Ectodermal cell (in vitro differentiated cells): ENCODE measurements at regions not wholly inside any gene's neighbourhood (a gene's known extent, or its start where the extent isn't known, plus 50 kb on each side); places are given as distances from the start of the nearest gene placed in this dataset.

Source experiments
- H3K27ac ChIP-seq: 2 replicates; pipeline ENCODE4 v1.7.0; 2013; ENCODE audit warnings: mild to moderate bottlenecking, low read depth, low read length; ENCODE audit not compliant: insufficient read depth, poor library complexity, severe bottlenecking
- H3K27me3 ChIP-seq: 2 replicates; pipeline ENCODE4 v1.7.0; 2013; ENCODE audit warnings: mild to moderate bottlenecking, low read length; ENCODE audit not compliant: insufficient read depth, control insufficient read depth, poor library complexity, severe bottlenecking
- H3K36me3 ChIP-seq: one replicate; pipeline ENCODE4 v1.7.0; 2013; ENCODE audit warnings: low read length; ENCODE audit not compliant: control insufficient read depth, insufficient read depth
- H3K4me1 ChIP-seq: one replicate; pipeline ENCODE4 v1.7.0; 2013; ENCODE audit warnings: low read length; ENCODE audit not compliant: control insufficient read depth, insufficient read depth
- H3K4me3 ChIP-seq: 2 replicates; pipeline ENCODE4 v1.7.0; 2013; ENCODE audit warnings: low read depth, low read length, control low read depth; ENCODE audit not compliant: insufficient read depth
- H3K9me3 ChIP-seq: 2 replicates; pipeline ENCODE4 v1.7.0; 2013; ENCODE audit warnings: mild to moderate bottlenecking, low read length, moderate library complexity; ENCODE audit not compliant: control insufficient read depth
- WGBS, 2 experiments: methylation state at CpG; one replicate each; pipeline ENCODE4 v1.1.7; 2013; ENCODE audit warnings: missing lambda C conversion rate in 2 of 2; 5-methylcytosine and 5-hydroxymethylcytosine counted together

DNA sequence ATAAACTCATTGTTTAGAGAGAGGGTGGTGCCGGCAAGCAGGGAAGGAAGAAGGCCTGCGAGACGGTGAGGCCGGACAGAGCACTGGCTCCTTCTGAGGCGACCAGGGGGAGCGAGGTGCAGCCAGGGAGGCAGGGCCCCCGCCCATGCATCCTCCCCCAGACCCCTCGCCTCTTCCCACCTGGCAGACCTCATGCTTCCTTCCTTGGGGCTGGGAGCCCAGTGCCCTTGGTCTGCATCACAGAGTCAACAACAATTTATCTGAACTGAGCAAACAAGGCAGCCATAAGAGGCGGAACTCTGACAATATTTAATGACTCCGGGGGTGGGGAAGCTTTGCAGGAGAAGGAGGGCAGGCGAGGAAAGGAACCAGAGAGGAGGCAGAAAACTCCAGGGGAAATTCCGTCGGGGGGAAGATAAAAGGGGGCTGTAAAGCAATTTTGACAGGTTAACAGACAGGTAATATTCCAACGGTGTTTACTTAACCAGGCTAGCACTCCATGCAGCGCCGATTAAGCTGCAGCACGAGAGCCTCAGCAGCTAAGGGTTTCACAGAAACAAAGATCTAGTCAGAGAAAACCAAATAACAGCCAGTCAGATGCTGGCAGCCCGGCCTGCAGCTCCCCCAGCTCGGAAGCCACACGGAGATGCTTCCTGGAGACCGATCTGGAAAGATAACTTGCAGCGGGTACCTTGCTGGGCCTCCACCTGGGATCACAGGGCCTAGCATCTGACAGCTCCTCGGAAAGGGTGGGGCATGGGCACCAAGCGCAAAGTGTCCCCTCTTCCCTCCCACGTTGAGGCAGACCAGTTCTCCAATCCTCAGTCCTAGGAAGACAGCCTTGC lies 398.2 kb downstream of the SOX9 start:
- Histone ChIP-seq H3K27ac (no peak overlapping the region), H3K27me3 (no peaks in the 10 kb centered on the region), H3K9me3 (no peaks in the 10 kb centered on the region), H3K4me3 (no peak overlapping the region), H3K4me1 (peaks cover 42% of the 10 kb centered on the region), H3K36me3 (no peaks in the 10 kb centered on the region)
- WGBS, 2 experiments: 60 to 65% methylated on average over 25 of the region's 25 CpGs

DNA sequence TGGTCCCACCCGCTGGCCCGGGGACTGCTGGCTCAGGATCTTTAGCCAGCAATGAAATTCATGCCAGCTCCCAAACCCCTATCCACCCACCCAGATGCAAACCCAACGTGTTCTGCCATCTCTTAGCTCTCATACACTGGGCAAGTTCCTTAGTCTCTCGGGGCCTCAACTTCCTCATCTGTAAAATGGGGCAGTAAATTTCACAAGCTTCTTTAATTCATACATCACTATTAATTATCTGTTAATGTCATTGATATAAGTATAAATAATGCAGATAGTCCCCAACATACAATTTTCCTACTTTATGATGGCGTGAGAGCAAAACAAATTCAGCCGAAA lies 398.7 kb downstream of the SOX9 start:
- Histone ChIP-seq H3K27me3 (no peaks in the 10 kb centered on the region), H3K4me1 (peaks cover 42% of the 10 kb centered on the region), H3K4me3 (no peak overlapping the region), H3K36me3 (no peaks in the 10 kb centered on the region), H3K9me3 (no peaks in the 10 kb centered on the region), H3K27ac (no peak overlapping the region)
- WGBS, 2 experiments: 91 to 93% methylated on average over 4 to 6 of the region's 6 CpGs

DNA sequence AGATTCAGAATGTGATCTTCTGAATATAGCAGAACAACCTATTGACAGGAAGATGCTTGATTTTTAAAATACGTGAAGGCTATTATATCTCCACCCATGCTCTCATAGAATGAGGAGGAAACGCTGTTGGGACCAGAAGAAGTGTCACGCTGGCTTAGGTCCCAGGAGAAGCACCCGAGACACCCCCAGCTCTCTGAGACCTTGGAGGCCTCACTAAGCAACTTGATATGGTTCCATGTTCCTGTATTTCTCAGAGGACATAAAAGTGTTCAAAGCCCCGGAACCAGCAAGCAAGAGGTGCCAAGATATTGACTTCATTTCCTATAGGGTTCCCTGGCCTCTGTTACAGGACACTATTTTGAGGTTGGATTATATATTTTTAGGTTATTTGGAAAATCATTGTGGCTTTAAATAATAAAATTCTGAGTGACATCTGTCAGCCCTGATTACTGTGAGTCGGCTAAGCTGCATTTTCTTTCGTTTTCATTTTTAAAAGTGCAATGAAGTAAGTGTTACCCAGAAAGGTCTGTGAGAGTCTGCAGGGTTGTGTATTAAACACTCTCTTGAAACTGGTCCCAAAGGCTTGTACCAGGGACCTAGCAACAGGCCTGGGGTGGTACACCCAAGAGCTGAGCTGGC lies 400.0 kb downstream of the SOX9 start:
- no peak overlapping the region for H3K27ac ChIP-seq
- H3K36me3 ChIP-seq: no peaks in the 10 kb centered on the region

DNA sequence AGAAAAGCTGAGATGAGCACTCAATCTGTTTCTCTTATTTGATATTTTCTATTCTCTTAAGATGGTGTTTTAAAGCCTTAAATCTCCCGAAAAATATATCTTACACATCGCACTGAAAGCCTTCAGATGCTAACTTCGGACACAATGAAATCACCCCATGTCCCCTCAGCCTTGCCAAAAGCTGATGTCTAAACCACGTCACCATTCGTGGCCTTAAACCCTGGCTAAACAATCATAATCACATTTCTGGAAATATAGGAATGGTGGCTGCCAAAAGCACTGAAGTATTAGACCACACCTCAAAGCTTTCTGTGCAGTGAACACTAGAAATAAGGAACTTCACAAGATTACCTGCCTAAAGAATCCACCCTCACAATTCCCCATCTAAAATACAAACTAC lies 402.7 kb downstream of the SOX9 start:
- WGBS, 2 experiments: 90 to 95% methylated on average over 5 of the region's 5 CpGs
- no peaks in the 10 kb centered on the region for H3K9me3 ChIP-seq
- H3K27ac ChIP-seq: no peak overlapping the region
- H3K27me3 ChIP-seq: no peaks in the 10 kb centered on the region
- peaks cover 10% of the 10 kb centered on the region for H3K4me1 ChIP-seq
- no peak overlapping the region for H3K4me3 ChIP-seq
- H3K36me3 ChIP-seq: no peaks in the 10 kb centered on the region

More for the DNA sequence above, 400.0 kb downstream of the SOX9 start:
- Histone ChIP-seq H3K4me3 (no peak overlapping the region), H3K4me1 (peaks cover 30% of the 10 kb centered on the region), H3K9me3 (no peaks in the 10 kb centered on the region), H3K27me3 (no peaks in the 10 kb centered on the region)
- WGBS, 2 experiments: 93 to 94% methylated on average over 7 of the region's 7 CpGs

DNA sequence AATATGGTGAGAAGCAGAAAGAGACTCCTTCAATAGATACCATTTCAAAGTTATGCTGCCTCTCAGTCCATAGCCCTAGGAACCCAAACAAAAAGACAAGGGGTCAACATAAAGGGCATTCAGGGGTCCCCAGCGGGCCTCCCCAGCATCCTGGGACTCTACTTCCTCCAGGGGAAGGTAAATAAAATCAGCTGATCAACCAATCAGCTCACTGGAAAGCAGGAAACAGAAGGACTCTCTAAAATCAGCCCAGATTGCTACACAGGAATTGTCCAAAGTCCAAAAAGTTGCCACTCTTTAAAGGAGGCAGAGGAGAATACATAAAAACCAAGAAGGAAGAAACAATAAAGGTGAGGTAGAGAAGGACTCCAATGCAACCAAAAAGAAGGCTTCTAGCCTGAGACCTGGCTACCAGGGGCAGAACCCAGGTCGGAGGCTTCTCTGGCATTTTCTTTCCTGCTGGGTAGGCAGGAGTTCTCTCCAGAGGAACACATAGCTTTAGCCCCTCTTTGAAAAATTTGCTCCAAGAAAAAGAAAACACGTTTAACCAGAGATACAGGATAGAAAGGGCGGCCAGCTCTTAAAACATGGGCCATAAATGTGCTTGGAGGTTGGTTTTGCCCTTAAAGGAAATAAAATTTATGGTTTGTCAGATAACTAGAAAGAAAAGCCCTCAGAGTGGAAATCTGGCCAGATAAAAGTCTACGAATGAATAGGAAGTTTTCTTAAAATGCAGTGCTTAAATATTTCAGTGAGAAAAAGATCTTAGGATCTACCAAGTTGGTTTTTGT lies 404.6 kb downstream of the SOX9 start:
- Histone ChIP-seq H3K27me3 (no peaks in the 10 kb centered on the region), H3K36me3 (no peaks in the 10 kb centered on the region), H3K9me3 (no peaks in the 10 kb centered on the region), H3K4me1 (peaks cover 5% of the 10 kb centered on the region), H3K27ac (no peak overlapping the region), H3K4me3 (no peak overlapping the region)
- 77 to 81% methylated on average over 5 of the region's 5 CpGs for WGBS, 2 experiments

DNA sequence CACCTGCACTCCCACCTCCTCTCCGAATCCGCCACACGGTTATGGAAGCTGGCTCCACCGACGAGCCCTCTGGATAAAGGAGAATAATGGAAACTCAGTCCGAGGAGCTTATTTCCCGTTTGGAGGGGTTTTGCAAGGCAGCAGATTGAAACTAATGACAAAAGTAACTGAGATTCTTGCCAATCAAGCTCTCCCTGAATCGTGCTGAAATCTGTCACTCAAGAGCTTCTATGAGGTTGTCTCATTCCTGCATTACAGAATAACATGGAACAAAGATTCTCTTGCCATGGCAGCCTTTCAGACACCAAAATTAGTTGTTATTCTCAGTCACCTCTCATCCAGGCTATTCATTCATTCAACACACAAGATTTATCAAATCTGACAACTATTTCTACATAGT lies 405.9 kb downstream of the SOX9 start:
- H3K27me3 ChIP-seq: no peaks in the 10 kb centered on the region
- H3K27ac ChIP-seq: no peak overlapping the region
- peaks cover 7% of the 10 kb centered on the region for H3K4me1 ChIP-seq
- no peaks in the 10 kb centered on the region for H3K9me3 ChIP-seq
- WGBS, 2 experiments: 86 to 92% methylated on average over 8 of the region's 8 CpGs
- H3K4me3 ChIP-seq: no peak overlapping the region
- H3K36me3 ChIP-seq: no peaks in the 10 kb centered on the region

DNA sequence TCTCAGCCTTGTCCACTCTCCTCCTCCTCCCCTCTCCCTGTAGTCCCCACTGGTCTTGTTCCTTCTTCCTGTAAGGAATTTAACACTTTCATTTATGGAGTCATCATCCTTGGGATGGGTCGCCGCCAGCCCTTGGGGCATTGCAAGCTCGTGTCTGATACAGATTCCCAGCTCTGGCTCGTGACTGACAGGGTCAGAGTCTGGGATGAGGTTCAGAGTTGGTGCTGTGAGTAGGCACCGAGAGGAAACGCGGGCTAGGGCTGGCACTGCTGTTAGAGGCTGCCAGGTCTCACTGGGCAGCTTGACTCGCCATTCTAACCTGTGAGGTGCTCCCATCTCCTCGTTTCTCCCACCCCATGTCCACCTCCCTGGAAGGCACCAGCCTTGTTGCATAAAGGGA lies 407.0 kb downstream of the SOX9 start:
- no peak overlapping the region for H3K4me3 ChIP-seq
- 93 to 94% methylated on average over 9 of the region's 9 CpGs for WGBS, 2 experiments
- no peaks in the 10 kb centered on the region for H3K9me3 ChIP-seq
- H3K27ac ChIP-seq: no peak overlapping the region
- H3K27me3 ChIP-seq: no peaks in the 10 kb centered on the region
- H3K36me3 ChIP-seq: no peaks in the 10 kb centered on the region
- peaks cover 7% of the 10 kb centered on the region for H3K4me1 ChIP-seq

DNA sequence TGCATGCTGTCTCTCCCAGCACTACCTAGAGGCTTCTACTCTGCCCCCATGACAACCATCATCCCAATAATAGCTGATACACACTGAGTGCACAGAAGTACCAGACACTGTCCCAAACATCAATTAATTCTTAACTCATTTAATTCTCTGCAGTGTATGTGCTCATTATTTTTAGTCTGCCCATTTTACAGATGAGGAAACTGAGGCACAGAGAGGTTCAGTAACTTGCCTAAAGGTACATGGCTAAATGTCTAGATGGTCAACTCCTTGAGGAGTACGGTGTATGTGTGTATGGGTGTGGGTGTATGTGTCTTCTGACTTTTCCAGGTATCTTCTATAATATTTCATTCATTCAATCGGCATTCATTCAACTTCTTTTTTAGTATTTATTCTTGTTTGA lies 407.9 kb downstream of the SOX9 start:
- Histone ChIP-seq H3K4me3 (no peak overlapping the region), H3K36me3 (no peaks in the 10 kb centered on the region), H3K4me1 (peaks cover 7% of the 10 kb centered on the region), H3K27me3 (no peaks in the 10 kb centered on the region), H3K27ac (no peak overlapping the region), H3K9me3 (no peaks in the 10 kb centered on the region)
- 100% methylated on average over 1 of the region's 2 CpGs for WGBS, 2 experiments

DNA sequence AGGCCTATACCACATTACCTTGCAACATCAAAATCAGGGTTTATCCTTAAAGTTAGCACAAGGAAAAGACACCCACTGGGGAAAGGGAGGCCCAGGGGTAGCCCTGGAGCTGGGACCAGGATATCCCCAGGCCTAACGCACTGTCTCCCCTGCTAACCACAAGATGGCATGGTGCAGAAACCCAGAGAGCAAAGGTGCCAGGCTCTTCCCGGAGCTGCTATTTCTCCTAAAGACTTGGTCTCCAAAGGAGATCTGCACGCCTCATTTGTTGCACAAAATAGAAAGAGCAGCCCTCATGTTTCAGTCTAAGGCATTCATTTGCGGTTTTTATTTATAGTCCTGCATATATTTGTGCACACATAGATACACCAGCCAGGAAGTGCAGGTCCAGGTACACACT lies 408.6 kb downstream of the SOX9 start:
- Histone ChIP-seq H3K27ac (no peak overlapping the region), H3K27me3 (no peaks in the 10 kb centered on the region), H3K4me1 (peaks cover 7% of the 10 kb centered on the region), H3K4me3 (no peak overlapping the region), H3K36me3 (no peaks in the 10 kb centered on the region), H3K9me3 (no peaks in the 10 kb centered on the region)
- WGBS, 2 experiments: 79 to 86% methylated on average over 4 of the region's 4 CpGs

DNA sequence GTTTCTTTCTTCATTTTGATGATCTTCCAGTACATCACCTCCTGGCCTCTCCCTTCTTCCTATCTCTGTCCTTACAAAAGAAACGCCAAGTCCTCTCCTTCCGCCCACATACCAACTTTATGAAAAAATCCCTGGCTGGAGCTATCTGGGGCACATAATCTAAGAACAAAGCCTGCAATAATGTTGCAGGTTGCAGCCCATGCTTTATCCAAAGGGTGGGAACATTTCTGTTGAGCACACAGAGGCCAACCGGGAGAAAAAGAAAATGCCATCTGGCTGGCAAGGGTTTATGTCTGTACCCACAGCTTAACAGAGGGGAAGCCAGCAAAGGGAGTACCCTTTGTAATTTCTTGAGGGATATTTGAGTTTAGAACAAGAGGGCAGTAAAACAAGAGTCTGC lies 409.6 kb downstream of the SOX9 start:
- no peaks in the 10 kb centered on the region for H3K36me3 ChIP-seq
- H3K27ac ChIP-seq: no peak overlapping the region
- WGBS, 2 experiments: 89 to 90% methylated on average over 3 of the region's 3 CpGs
- H3K27me3 ChIP-seq: no peaks in the 10 kb centered on the region
- no peaks in the 10 kb centered on the region for H3K9me3 ChIP-seq
- peaks cover 7% of the 10 kb centered on the region for H3K4me1 ChIP-seq
- H3K4me3 ChIP-seq: no peak overlapping the region
